K562 (cell line): ENCODE measurements at regions not wholly inside any gene's neighbourhood (a gene's known extent, or its start where the extent isn't known, plus 50 kb on each side); places are given as distances from the start of the nearest gene placed in this dataset.

Experiments
- KDM1A ChIP-seq, 2 experiments: fragments of 450-650 bp; IDR thresholded peaks; 2 replicates each; pipeline ENCODE4 v1.6.1; 2016; ENCODE audit warnings: mild to moderate bottlenecking in 2 of 2
- REST ChIP-seq, 2 experiments: fragments of 450-650 bp; formaldehyde crosslinking in 1 of 2; IDR thresholded peaks; 2 replicates each; pipeline versions ENCODE4 v1.4.0 to v1.6.1; 2014 to 2020; ENCODE audit warnings: mild to moderate bottlenecking in 2 of 2, borderline replicate concordance in 1 of 2, low read depth in 1 of 2
- SMAD3 ChIP-seq: fragments of 450-650 bp; formaldehyde crosslinking; conservative IDR thresholded peaks from 2 replicates; pipeline ENCODE4 v1.4.0; 2020; ENCODE audit warnings: mild to moderate bottlenecking
- ZNF740 ChIP-seq, 3 experiments: fragments of 200-800 bp in 1 of 3; sonication (Bioruptor generic) in 1 of 3; sonication (generic) in 1 of 3; formaldehyde crosslinking in 1 of 3; IDR thresholded peaks; 2 replicates each; pipeline versions ENCODE4 v1.6.1 to v1.8.0; 2016 to 2022; ENCODE audit warnings: mild to moderate bottlenecking in 2 of 3, missing compliant biosample characterization in 2 of 3, missing genetic modification characterization in 2 of 3, missing genetic modification reagents in 1 of 3

- TF ChIP-seq REST (IDR thresholded peaks at IDR 0.05; ENCODE audit: borderline replicate concordance) (no peak), REST (CRISPR knock-in tag; IDR thresholded peaks at IDR 0.05; ENCODE audit: low read depth) (no peak), KDM1A (IDR thresholded peaks at IDR 0.05) (no peak), ZNF740 (CRISPR knock-in tag; IDR thresholded peaks at IDR 0.05) (no peak), ZNF740 (tag; IDR thresholded peaks at IDR 0.05) (no peak), SMAD3 (CRISPR knock-in tag) (no peak)
These were observed 184.3 kb downstream of the QDPR start (continued) for GRCh38 chr4:17327591-17327990.
